SU-DHL-6 (cell line): ENCODE measurements at regions not wholly inside any gene's neighbourhood (a gene's known extent, or its start where the extent isn't known, plus 50 kb on each side); places are given as distances from the start of the nearest gene placed in this dataset.

ENCODE experiments used
- H2AFZ ChIP-seq: fragments of 200-600 bp; sonication (generic); 2 replicates; pipeline ENCODE4 v1.6.1; 2014; ENCODE audit warnings: low read depth, mild to moderate bottlenecking, moderate library complexity, mixed read lengths, antibody characterized with exemption, low read length; ENCODE audit not compliant: severe bottlenecking
- H3F3A ChIP-seq: fragments of 200-600 bp; shearing (Covaris generic); 2 replicates; pipeline ENCODE4 v1.6.0; 2016; ENCODE audit warnings: antibody characterized with exemption, mild to moderate bottlenecking; ENCODE audit not compliant: insufficient read depth
- H3K27ac ChIP-seq: fragments of 200-600 bp; sonication (generic); 2 replicates; pipeline ENCODE4 v1.5.1; 2016; ENCODE audit warnings: low read depth, mild to moderate bottlenecking, low read length, moderate library complexity, mixed read lengths
- H3K27me3 ChIP-seq: fragments of 200-600 bp; sonication (generic), shearing (Covaris generic); 2 replicates; pipeline ENCODE4 v1.6.0; 2014; ENCODE audit warnings: mild to moderate bottlenecking, low read length
- H3K36me3 ChIP-seq: fragments of 200-600 bp; sonication (generic); 2 replicates; pipeline ENCODE4 v1.6.1; 2014; ENCODE audit warnings: mild to moderate bottlenecking, low read length, mixed read lengths
- H3K4me2 ChIP-seq: fragments of 300-600, 200-600 bp; shearing (Covaris generic), sonication (generic); 2 replicates; pipeline ENCODE4 v1.6.0; 2014; ENCODE audit warnings: low read length, low read depth, mild to moderate bottlenecking; ENCODE audit not compliant: poor library complexity, severe bottlenecking
- H3K4me3 ChIP-seq: fragments of 200-600 bp; sonication (generic); 2 replicates; pipeline ENCODE4 v1.5.1; 2014; ENCODE audit warnings: antibody characterized with exemption, low read length, mild to moderate bottlenecking, mixed read lengths; ENCODE audit not compliant: insufficient read depth, poor library complexity, severe bottlenecking
- H3K79me2 ChIP-seq: fragments of 200-600 bp; sonication (generic); 2 replicates; pipeline ENCODE4 v1.6.1; 2014; ENCODE audit warnings: mild to moderate bottlenecking, low read length, moderate library complexity; ENCODE audit not compliant: insufficient read depth
- H3K9ac ChIP-seq: fragments of 200-600 bp; sonication (generic); 2 replicates; pipeline ENCODE4 v1.7.0; 2014; ENCODE audit warnings: mild to moderate bottlenecking, low read length
- H3K9me2 ChIP-seq: fragments of 200-600 bp; sonication (generic); replicated peaks from 2 replicates; pipeline ENCODE4 v1.6.1; 2014; ENCODE audit warnings: low read length; ENCODE audit not compliant: insufficient read depth
- H3K9me3 ChIP-seq: fragments of 200-600 bp; sonication (generic); 2 replicates; pipeline ENCODE4 v1.6.1; 2014; ENCODE audit warnings: low read length, mixed read lengths; ENCODE audit not compliant: insufficient read depth
- H4K20me1 ChIP-seq: fragments of 200-600 bp; sonication (generic); 2 replicates; pipeline ENCODE4 v1.6.1; 2014; ENCODE audit warnings: low read depth, mild to moderate bottlenecking, antibody characterized with exemption, low read length, moderate library complexity, mixed read lengths
- EZH2phosphoT487 ChIP-seq: fragments of 200-600 bp; sonication (generic), shearing (Covaris generic); conservative IDR thresholded peaks from 2 replicates; pipeline ENCODE4 v1.6.1; 2018; ENCODE audit warnings: mild to moderate bottlenecking, antibody characterized with exemption, low read length, moderate library complexity, mixed read lengths
- TF ChIP-seq, protein P1 (sequence below): fragments of 200-600 bp; sonication (generic); IDR thresholded peaks from one replicate; pipeline ENCODE4 v1.5.1; 2017; ENCODE audit warnings: antibody characterized with exemption, mild to moderate bottlenecking, low read length, moderate library complexity; ENCODE audit not compliant: insufficient read depth, poor library complexity, severe bottlenecking

DNA sequence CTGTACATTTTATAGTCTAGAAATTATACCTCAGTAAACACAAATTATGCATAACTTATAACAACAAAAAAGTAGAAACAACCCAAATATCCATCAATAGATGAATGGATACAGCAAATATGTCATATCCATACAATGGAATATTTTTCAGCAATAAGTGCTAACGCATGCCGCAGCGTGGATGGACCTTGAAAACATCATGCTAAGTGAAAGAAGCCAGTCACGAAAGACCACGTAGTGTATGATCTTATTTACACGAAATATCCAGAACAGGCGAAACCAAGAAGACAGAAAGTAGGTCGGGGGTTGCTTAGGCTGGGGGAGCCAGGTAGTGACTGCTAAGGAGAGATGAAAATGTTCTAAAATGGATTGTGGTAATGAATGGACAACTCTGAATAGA, 167.1 kb upstream of the MYCN start:
- Histone ChIP-seq H3K4me2 (no peak overlapping the region), H3K36me3 (no peaks in the 10 kb centered on the region), H3K79me2 (no peaks in the 10 kb centered on the region), H4K20me1 (no peaks in the 10 kb centered on the region), H2AFZ (no peak overlapping the region), H3K9me3 (no peaks in the 10 kb centered on the region), H3K27me3 (no peaks in the 10 kb centered on the region), H3K27ac (no peak overlapping the region), H3K9me2 (no peaks in the 10 kb centered on the region), H3K9ac (no peak overlapping the region), H3F3A (no peaks in the 10 kb centered on the region), H3K4me3 (no peak overlapping the region)
- no peak for TF ChIP-seq EZH2phosphoT487
- TF ChIP-seq, protein P1, sequence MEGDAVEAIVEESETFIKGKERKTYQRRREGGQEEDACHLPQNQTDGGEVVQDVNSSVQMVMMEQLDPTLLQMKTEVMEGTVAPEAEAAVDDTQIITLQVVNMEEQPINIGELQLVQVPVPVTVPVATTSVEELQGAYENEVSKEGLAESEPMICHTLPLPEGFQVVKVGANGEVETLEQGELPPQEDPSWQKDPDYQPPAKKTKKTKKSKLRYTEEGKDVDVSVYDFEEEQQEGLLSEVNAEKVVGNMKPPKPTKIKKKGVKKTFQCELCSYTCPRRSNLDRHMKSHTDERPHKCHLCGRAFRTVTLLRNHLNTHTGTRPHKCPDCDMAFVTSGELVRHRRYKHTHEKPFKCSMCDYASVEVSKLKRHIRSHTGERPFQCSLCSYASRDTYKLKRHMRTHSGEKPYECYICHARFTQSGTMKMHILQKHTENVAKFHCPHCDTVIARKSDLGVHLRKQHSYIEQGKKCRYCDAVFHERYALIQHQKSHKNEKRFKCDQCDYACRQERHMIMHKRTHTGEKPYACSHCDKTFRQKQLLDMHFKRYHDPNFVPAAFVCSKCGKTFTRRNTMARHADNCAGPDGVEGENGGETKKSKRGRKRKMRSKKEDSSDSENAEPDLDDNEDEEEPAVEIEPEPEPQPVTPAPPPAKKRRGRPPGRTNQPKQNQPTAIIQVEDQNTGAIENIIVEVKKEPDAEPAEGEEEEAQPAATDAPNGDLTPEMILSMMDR: no peak

DNA sequence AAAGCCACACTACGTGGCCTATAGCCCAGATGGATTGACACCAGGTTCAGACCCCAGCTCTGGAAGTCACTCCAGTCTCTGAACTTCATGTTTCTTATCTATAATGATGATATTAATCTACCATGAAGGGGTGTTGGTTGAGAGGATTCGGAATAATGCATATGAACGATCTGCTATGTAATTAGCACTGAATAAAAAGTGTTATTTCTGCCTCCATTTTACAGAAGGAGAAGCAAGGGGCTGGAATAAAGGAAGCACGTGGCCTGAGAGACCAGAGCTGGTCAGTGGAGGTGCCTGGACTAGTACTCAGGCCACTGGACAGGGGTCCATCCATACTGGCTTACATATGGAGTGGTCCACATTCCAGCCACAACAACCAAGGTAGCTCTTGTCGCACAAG, 166.5 kb upstream of the MYCN start:
- Histone ChIP-seq H3F3A (no peaks in the 10 kb centered on the region), H3K9me2 (no peaks in the 10 kb centered on the region), H3K4me2 (no peak overlapping the region), H2AFZ (no peak overlapping the region), H4K20me1 (no peaks in the 10 kb centered on the region), H3K27me3 (no peaks in the 10 kb centered on the region), H3K4me3 (no peak overlapping the region), H3K27ac (no peak overlapping the region), H3K36me3 (no peaks in the 10 kb centered on the region), H3K79me2 (no peaks in the 10 kb centered on the region), H3K9me3 (no peaks in the 10 kb centered on the region), H3K9ac (no peak overlapping the region)
- TF ChIP-seq EZH2phosphoT487: no peak
- TF ChIP-seq, protein P1: no peak

DNA sequence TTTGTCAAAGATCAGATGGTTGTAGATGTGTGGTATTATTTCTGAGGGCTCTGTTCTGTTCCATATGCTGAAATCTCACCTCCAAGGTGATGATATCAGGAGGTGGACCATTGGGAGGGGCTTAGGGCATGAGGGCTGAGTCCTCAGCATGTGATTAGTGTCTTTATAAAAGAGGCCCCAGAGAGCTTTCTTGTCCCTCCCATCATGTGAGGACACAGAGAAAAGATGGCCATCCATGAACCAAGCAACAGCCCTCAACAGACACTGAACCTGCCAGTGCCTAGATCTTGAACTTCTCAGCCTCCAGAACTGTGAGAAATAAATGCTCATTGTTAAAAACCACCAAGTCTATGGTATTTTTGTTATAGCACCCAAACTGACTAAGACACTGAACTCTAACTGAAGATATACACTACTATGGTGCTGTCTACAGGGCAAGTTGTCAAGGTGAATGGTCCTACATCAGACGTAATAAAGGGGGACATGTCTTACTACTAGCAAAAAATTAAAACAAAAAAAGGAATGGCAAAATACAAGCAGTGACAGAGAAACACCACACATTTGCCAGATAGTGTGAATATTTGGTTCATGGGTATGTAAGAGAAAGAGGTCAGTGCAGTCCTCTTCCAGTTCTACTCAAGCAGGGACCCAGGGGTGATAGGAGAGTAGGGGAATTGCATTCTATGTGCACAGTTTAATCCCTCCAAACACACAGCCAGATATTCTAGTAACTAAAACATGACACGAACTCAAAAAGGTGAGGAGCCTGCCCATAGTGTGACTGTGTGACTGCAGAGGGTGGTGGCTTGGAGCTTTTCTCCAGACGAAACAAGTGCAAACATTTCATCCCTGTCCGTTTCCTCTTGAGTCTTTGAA, 164.4 kb upstream of the MYCN start:
- Histone ChIP-seq H3K36me3 (no peaks in the 10 kb centered on the region), H2AFZ (no peak overlapping the region), H3K4me3 (no peak overlapping the region), H3K9me2 (no peaks in the 10 kb centered on the region), H3K27me3 (no peaks in the 10 kb centered on the region), H3K9me3 (no peaks in the 10 kb centered on the region), H3K27ac (no peak overlapping the region), H4K20me1 (no peaks in the 10 kb centered on the region), H3F3A (no peaks in the 10 kb centered on the region), H3K9ac (no peak overlapping the region), H3K79me2 (no peaks in the 10 kb centered on the region), H3K4me2 (no peak overlapping the region)
- TF ChIP-seq, protein P1: no peak
- no peak for TF ChIP-seq EZH2phosphoT487
